IMR-90 (cell line): ENCODE measurements at regions not wholly inside any gene's neighbourhood (a gene's known extent, or its start where the extent isn't known, plus 50 kb on each side); places are given as distances from the start of the nearest gene placed in this dataset.
A peak's percentile ranks its signal among the peaks of the same experiment; 100 is the strongest.

Experiments
- ATAC-seq: fragments of 200-7000 bp; cut with Tn5 transposase; 2 replicates; pipeline ENCODE4 v1.9.1; 2020; ENCODE audit warnings: low read depth, mild to moderate bottlenecking, moderate library complexity
- BruUV-seq: library from RNA; stranded (reverse); fragments of 400-500 nt; replicated peaks from 2 replicates; lab custom pipeline; 2021; lab: Mats Ljungman, UMichigan
- CTCF ChIA-PET: fragments of 300-600 bp; formaldehyde crosslinking; extraction: SDS; loops from one replicate; lab custom pipeline; 2021; ENCODE audit warnings: antibody characterized with exemption; lab: Yijun Ruan, JAX
- POLR2A ChIA-PET: fragments of 300-600 bp; sonication (Branson Sonifier 250); formaldehyde crosslinking; loops from one replicate; lab custom pipeline; 2022; ENCODE audit warnings: antibody characterized with exemption; ENCODE audit not compliant: unreplicated experiment; lab: Charles Lee
- DNase-seq: peaks from one replicate; pipeline ENCODE4 v3.0.0; 2013
- H2AFZ ChIP-seq: replicated peaks from 2 replicates; pipeline ENCODE3; 2013; ENCODE audit warnings: low read length, mild to moderate bottlenecking; ENCODE audit not compliant: poor library complexity
- H2AK5ac ChIP-seq: 2 replicates; pipeline ENCODE4 v1.6.1; 2013; ENCODE audit warnings: low read depth, low read length, inconsistent platforms
- H2AK9ac ChIP-seq: replicated peaks from 2 replicates; pipeline ENCODE3; 2013; ENCODE audit warnings: mild to moderate bottlenecking, low read depth, low read length, moderate library complexity; ENCODE audit not compliant: poor library complexity
- H2BK120ac ChIP-seq: 2 replicates; pipeline ENCODE4 v1.6.1; 2013; ENCODE audit warnings: low read depth, low read length, inconsistent platforms
- H2BK15ac ChIP-seq: 3 replicates; pipeline ENCODE4 v1.6.1; 2013; ENCODE audit warnings: low read depth, low read length, inconsistent platforms
- H2BK20ac ChIP-seq: 2 replicates; pipeline ENCODE4 v1.6.1; 2013; ENCODE audit warnings: low read depth, mild to moderate bottlenecking, inconsistent platforms, low read length, moderate library complexity
- H2BK5ac ChIP-seq: 2 replicates; pipeline ENCODE4 v1.6.1; 2013; ENCODE audit warnings: mild to moderate bottlenecking, low read depth, low read length, inconsistent platforms; ENCODE audit not compliant: poor library complexity, severe bottlenecking
- H3K14ac ChIP-seq: replicated peaks from 2 replicates; pipeline ENCODE4 v1.6.1; 2013; ENCODE audit warnings: low read depth, low read length, inconsistent platforms
- H3K18ac ChIP-seq: 2 replicates; pipeline ENCODE4 v1.6.1; 2013; ENCODE audit warnings: low read depth, low read length, control low read depth
- H3K23ac ChIP-seq: 2 replicates; pipeline ENCODE4 v1.6.1; 2013; ENCODE audit warnings: low read depth, low read length, inconsistent platforms
- H3K27ac ChIP-seq: 2 replicates; pipeline ENCODE4 v1.5.1; 2013; ENCODE audit warnings: mild to moderate bottlenecking, control low read depth, low read length; ENCODE audit not compliant: insufficient read depth
- H3K27me3 ChIP-seq: 2 replicates; pipeline ENCODE4 v1.6.1; 2013; ENCODE audit warnings: low read length; ENCODE audit not compliant: control insufficient read depth, insufficient read depth
- H3K36me3 ChIP-seq: 2 replicates; pipeline ENCODE4 v1.6.1; 2013; ENCODE audit warnings: low read length, mixed read lengths; ENCODE audit not compliant: control insufficient read depth, insufficient read depth
- H3K4ac ChIP-seq: 2 replicates; pipeline ENCODE4 v1.6.1; 2013; ENCODE audit warnings: low read depth, low read length, inconsistent platforms
- H3K4me1 ChIP-seq: 2 replicates; pipeline ENCODE4 v1.6.1; 2013; ENCODE audit warnings: low read length, mixed read lengths; ENCODE audit not compliant: control insufficient read depth, insufficient read depth
- H3K4me2 ChIP-seq: 2 replicates; pipeline ENCODE4 v1.6.1; 2013; ENCODE audit warnings: low read depth, mild to moderate bottlenecking, control low read depth, low read length, moderate library complexity
- H3K4me3 ChIP-seq: 2 replicates; pipeline ENCODE4 v1.5.1; 2013; ENCODE audit warnings: low read depth, mild to moderate bottlenecking, control low read depth, low read length, moderate library complexity; ENCODE audit not compliant: insufficient read depth
- H3K56ac ChIP-seq: 2 replicates; pipeline ENCODE4 v1.6.1; 2013; ENCODE audit warnings: low read length, inconsistent platforms; ENCODE audit not compliant: insufficient read depth; ENCODE audit errors: extremely low read depth
- H3K79me1 ChIP-seq, 2 experiments: 2 replicates each; pipeline ENCODE4 v1.6.1; 2013; ENCODE audit warnings: low read length in 2 of 2, inconsistent platforms in 1 of 2, low read depth in 1 of 2
- H3K9ac ChIP-seq: 2 replicates; pipeline ENCODE4 v1.6.1; 2013; ENCODE audit warnings: low read depth, low read length, control low read depth
- H3K9me1 ChIP-seq: 2 replicates; pipeline ENCODE4 v1.6.1; 2013; ENCODE audit warnings: low read length, inconsistent platforms; ENCODE audit not compliant: insufficient read depth
- H3K9me3 ChIP-seq: 2 replicates; pipeline ENCODE4 v1.6.1; 2013; ENCODE audit warnings: low read length; ENCODE audit not compliant: control insufficient read depth, insufficient read depth
- H4K20me1 ChIP-seq: 2 replicates; pipeline ENCODE4 v1.6.1; 2013; ENCODE audit warnings: low read length, inconsistent platforms; ENCODE audit not compliant: insufficient read depth
- H4K5ac ChIP-seq: 2 replicates; pipeline ENCODE4 v1.6.1; 2013; ENCODE audit warnings: mild to moderate bottlenecking, low read depth, low read length, control low read depth
- H4K8ac ChIP-seq, 2 experiments: 2 replicates each; pipeline ENCODE4 v1.6.1; 2013; ENCODE audit warnings: low read depth in 2 of 2, low read length in 2 of 2, control low read depth in 1 of 2, inconsistent platforms in 1 of 2
- H4K91ac ChIP-seq: 2 replicates; pipeline ENCODE4 v1.6.1; 2013; ENCODE audit warnings: low read depth, low read length, inconsistent platforms; ENCODE audit not compliant: insufficient read depth
- BHLHE40 ChIP-seq: fragments of 150-350 bp; IDR thresholded peaks from 2 replicates; pipeline ENCODE4 v1.6.1; 2016; ENCODE audit warnings: mild to moderate bottlenecking, low read depth, low read length
- CEBPB ChIP-seq: IDR thresholded peaks from 2 replicates; pipeline ENCODE4 v1.6.1; 2012; ENCODE audit warnings: low read depth, low read length, improper control_type of control experiment
- CHD1 ChIP-seq: IDR thresholded peaks from 2 replicates; pipeline ENCODE4 v1.6.1; 2012; ENCODE audit warnings: low read depth, low read length, improper control_type of control experiment
- CTCF ChIP-seq: conservative IDR thresholded peaks from 2 replicates; pipeline ENCODE4 v1.5.1; 2012; ENCODE audit warnings: mild to moderate bottlenecking, low read depth, low read length, improper control_type of control experiment
- FOS ChIP-seq: fragments of 150-350 bp; IDR thresholded peaks from 2 replicates; pipeline ENCODE4 v1.6.1; 2016; ENCODE audit warnings: low read depth, low read length
- MAFK ChIP-seq: IDR thresholded peaks from 2 replicates; pipeline ENCODE4 v1.6.1; 2012; ENCODE audit warnings: low read depth, low read length, improper control_type of control experiment
- MXI1 ChIP-seq: IDR thresholded peaks from 2 replicates; pipeline ENCODE4 v1.6.1; 2012; ENCODE audit warnings: low read depth, mild to moderate bottlenecking, low read length, moderate library complexity, borderline replicate concordance
- NFE2L2 ChIP-seq: fragments of 150-350 bp; IDR thresholded peaks from 2 replicates; pipeline ENCODE4 v1.6.1; 2016; ENCODE audit warnings: low read depth, mild to moderate bottlenecking, low read length
- POLR2A ChIP-seq: IDR thresholded peaks from 2 replicates; pipeline ENCODE4 v1.6.1; 2012; ENCODE audit warnings: mild to moderate bottlenecking, low read depth, low read length
- RAD21 ChIP-seq: IDR thresholded peaks from 2 replicates; pipeline ENCODE4 v1.6.1; 2012; ENCODE audit warnings: low read length, improper control_type of control experiment
- RCOR1 ChIP-seq: IDR thresholded peaks from 2 replicates; pipeline ENCODE4 v1.6.1; 2012; ENCODE audit warnings: mild to moderate bottlenecking, low read length, improper control_type of control experiment; ENCODE audit not compliant: insufficient replicate concordance
- RFX5 ChIP-seq: IDR thresholded peaks from 2 replicates; pipeline ENCODE4 v1.8.0; 2012; ENCODE audit warnings: low read depth, mild to moderate bottlenecking, low read length, moderate library complexity
- WGBS, 2 experiments: methylation state at CpG; one replicate each; pipeline versions ENCODE4 v1.1.5 to v1.1.7; 2013; ENCODE audit warnings: missing lambda C conversion rate in 2 of 2; ENCODE audit not compliant: insufficient read length in 1 of 2; ENCODE audit errors: extremely low coverage in 2 of 2; 5-methylcytosine and 5-hydroxymethylcytosine counted together
- dilution Hi-C: fragments of 300-500 bp; cut with HindIII; formaldehyde crosslinking; loops from one replicate; pipeline ENCODE4 v1.14.3; 2018; ENCODE audit warnings: low sequenced_read_pairs; ENCODE audit not compliant: unreplicated experiment
- in situ Hi-C: fragments of 300-500 bp; cut with MboI; formaldehyde crosslinking; loops from 3 replicates; pipeline ENCODE4 v1.14.3; 2019; ENCODE audit warnings: low sequenced_read_pairs, inconsistent platforms, mixed read lengths
- intact Hi-C: fragments of 100-400 bp; cut with micrococcal nuclease; formaldehyde crosslinking; loops from 2 replicates; pipeline ENCODE4 v1.10.0; 2022
- TF ChIP-seq, protein P1 (sequence below): fragments of 150-350 bp; IDR thresholded peaks from 2 replicates; pipeline ENCODE4 v1.6.1; 2016; ENCODE audit warnings: low read depth, mild to moderate bottlenecking, low read length, moderate library complexity, borderline replicate concordance
- TF ChIP-seq, protein P2 (sequence below): fragments of 150-350 bp; IDR thresholded peaks from 2 replicates; pipeline ENCODE4 v1.6.1; 2017; ENCODE audit warnings: mild to moderate bottlenecking, antibody characterized with exemption, low read length, low read depth

- peak; percentile 53 for DNase-seq
- intact Hi-C loops: no loop called here
- H3K4ac ChIP-seq: 0 out of 2 replicates have a peak overlapping the region, but pooled peaks have one; percentile 33
- H3K9ac ChIP-seq: no peak overlapping the region
- H3K9me1 ChIP-seq: peaks cover 4% of the 10 kb centered on the region; the same call in 1 of the 2 replicates
- H3K14ac ChIP-seq: 0 out of 2 replicates have a peak overlapping the region, but pooled peaks have one; percentile 3
- TF ChIP-seq RAD21: no peak
- TF ChIP-seq RCOR1: no peak
- no peak for TF ChIP-seq MAFK
- TF ChIP-seq MXI1: no peak
- no peak for TF ChIP-seq NFE2L2
- no peak for TF ChIP-seq BHLHE40
- TF ChIP-seq RFX5: no peak
- TF ChIP-seq CTCF: no peak
- TF ChIP-seq FOS: no peak
- TF ChIP-seq, protein P1, sequence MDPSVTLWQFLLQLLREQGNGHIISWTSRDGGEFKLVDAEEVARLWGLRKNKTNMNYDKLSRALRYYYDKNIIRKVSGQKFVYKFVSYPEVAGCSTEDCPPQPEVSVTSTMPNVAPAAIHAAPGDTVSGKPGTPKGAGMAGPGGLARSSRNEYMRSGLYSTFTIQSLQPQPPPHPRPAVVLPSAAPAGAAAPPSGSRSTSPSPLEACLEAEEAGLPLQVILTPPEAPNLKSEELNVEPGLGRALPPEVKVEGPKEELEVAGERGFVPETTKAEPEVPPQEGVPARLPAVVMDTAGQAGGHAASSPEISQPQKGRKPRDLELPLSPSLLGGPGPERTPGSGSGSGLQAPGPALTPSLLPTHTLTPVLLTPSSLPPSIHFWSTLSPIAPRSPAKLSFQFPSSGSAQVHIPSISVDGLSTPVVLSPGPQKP: no peak
- TF ChIP-seq POLR2A: no peak
- no peak for TF ChIP-seq CHD1
- TF ChIP-seq CEBPB: no peak
- TF ChIP-seq, protein P2, sequence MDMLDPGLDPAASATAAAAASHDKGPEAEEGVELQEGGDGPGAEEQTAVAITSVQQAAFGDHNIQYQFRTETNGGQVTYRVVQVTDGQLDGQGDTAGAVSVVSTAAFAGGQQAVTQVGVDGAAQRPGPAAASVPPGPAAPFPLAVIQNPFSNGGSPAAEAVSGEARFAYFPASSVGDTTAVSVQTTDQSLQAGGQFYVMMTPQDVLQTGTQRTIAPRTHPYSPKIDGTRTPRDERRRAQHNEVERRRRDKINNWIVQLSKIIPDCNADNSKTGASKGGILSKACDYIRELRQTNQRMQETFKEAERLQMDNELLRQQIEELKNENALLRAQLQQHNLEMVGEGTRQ: no peak
- no peak overlapping the region for H2AK9ac ChIP-seq
- no peak overlapping the region for H2BK20ac ChIP-seq
- no peak overlapping the region for H3K4me2 ChIP-seq
- H3K79me1 ChIP-seq: no peaks in the 10 kb centered on the region
- H2BK15ac ChIP-seq: 0 out of 3 replicates have a peak overlapping the region, but pooled peaks have one; percentile 19
- no peak overlapping the region for H2AK5ac ChIP-seq
- no peak overlapping the region for H3K23ac ChIP-seq
- peak overlapping the region in 1 of 2 experiments; percentile 44; a peak in 1 of 4 replicates for H4K8ac ChIP-seq
- ChIA-PET CTCF (no interaction called here), POLR2A (no interaction called here)
- H3K27me3 ChIP-seq: no peaks in the 10 kb centered on the region
- no CpG with 5 or more reads among the region's 5 CpGs for WGBS, 2 experiments
- BruUV-seq: no TSS peak
- H3K56ac ChIP-seq: no peak overlapping the region
- no peak overlapping the region for H3K27ac ChIP-seq
- no peak overlapping the region for H2AFZ ChIP-seq
- no peak overlapping the region; the same call in 1 of the 2 replicates for H4K5ac ChIP-seq
- H4K20me1 ChIP-seq: no peaks in the 10 kb centered on the region
- peaks cover 2% of the 10 kb centered on the region; the same call in 1 of the 2 replicates for H3K4me1 ChIP-seq
- no peak overlapping the region for H4K91ac ChIP-seq
- no peaks in the 10 kb centered on the region for H3K36me3 ChIP-seq
- peak overlapping the region; percentile 10; the same call in 1 of the 2 replicates for H2BK120ac ChIP-seq
- H3K4me3 ChIP-seq: no peak overlapping the region
- H3K9me3 ChIP-seq: no peaks in the 10 kb centered on the region
- in situ Hi-C loops: no loop called here
- no peak for ATAC-seq
- peak overlapping the region; percentile 41 for H2BK5ac ChIP-seq
- H3K18ac ChIP-seq: peak overlapping the region; percentile 77; the same call in 1 of the 2 replicates
- dilution Hi-C loops: no loop called here
Observed at GRCh38 chr2:144014103-144014502, 505.8 kb downstream of the ZEB2 start.
